OCI-LY1 (cell line): ENCODE measurements at regions not wholly inside any gene's neighbourhood (a gene's known extent, or its start where the extent isn't known, plus 50 kb on each side); places are given as distances from the start of the nearest gene placed in this dataset.

ENCODE experiments used
- H2AFZ ChIP-seq: fragments of 200-600 bp; sonication (generic), shearing (Covaris generic); 2 replicates; pipeline ENCODE4 v1.6.0; 2014; ENCODE audit warnings: antibody characterized with exemption, mild to moderate bottlenecking, low read length
- H3F3A ChIP-seq: fragments of 200-600 bp; sonication (generic), shearing (Covaris generic); 2 replicates; pipeline ENCODE4 v1.6.0; 2014; ENCODE audit warnings: mild to moderate bottlenecking, antibody characterized with exemption, low read length, moderate library complexity; ENCODE audit not compliant: insufficient read depth
- H3K27ac ChIP-seq: fragments of 200-600 bp; sonication (generic); 2 replicates; pipeline ENCODE4 v1.5.1; 2014; ENCODE audit warnings: low read length, mixed run types, mild to moderate bottlenecking, low read depth; ENCODE audit not compliant: poor library complexity, severe bottlenecking
- H3K27me3 ChIP-seq: fragments of 200-600 bp; sonication (generic); 2 replicates; pipeline ENCODE4 v1.6.0; 2014; ENCODE audit warnings: antibody characterized with exemption, mild to moderate bottlenecking, low read length, moderate library complexity; ENCODE audit not compliant: insufficient read depth
- H3K36me3 ChIP-seq: fragments of 200-600 bp; sonication (generic); 2 replicates; pipeline ENCODE4 v1.6.1; 2014; ENCODE audit warnings: mild to moderate bottlenecking, antibody characterized with exemption, low read length, moderate library complexity, mixed read lengths; ENCODE audit not compliant: insufficient read depth
- H3K4me1 ChIP-seq: fragments of 200-600 bp; sonication (generic); 2 replicates; pipeline ENCODE4 v1.5.1; 2014; ENCODE audit warnings: mild to moderate bottlenecking, low read length, moderate library complexity; ENCODE audit not compliant: insufficient read depth, severe bottlenecking
- H3K4me2 ChIP-seq: fragments of 200-600 bp; sonication (generic), shearing (Covaris generic); 2 replicates; pipeline ENCODE4 v1.6.1; 2014; ENCODE audit warnings: low read length
- H3K4me3 ChIP-seq: fragments of 200-600 bp; sonication (generic); 2 replicates; pipeline ENCODE4 v1.5.1; 2014; ENCODE audit warnings: low read length, low read depth, mild to moderate bottlenecking, mixed read lengths; ENCODE audit not compliant: poor library complexity, severe bottlenecking
- H3K79me2 ChIP-seq: fragments of 200-600 bp; shearing (Covaris generic); 2 replicates; pipeline ENCODE4 v1.6.1; 2016; ENCODE audit warnings: mixed run types, low read length, mixed read lengths; ENCODE audit not compliant: insufficient read depth
- H3K9ac ChIP-seq: fragments of 200-600 bp; sonication (generic), shearing (Covaris generic); 2 replicates; pipeline ENCODE4 v1.6.1; 2014; ENCODE audit warnings: mild to moderate bottlenecking, low read length, mixed read lengths
- H3K9me2 ChIP-seq: fragments of 200-600 bp; sonication (generic), shearing (Covaris generic); 2 replicates; pipeline ENCODE4 v1.6.1; 2014; ENCODE audit warnings: low read depth, mild to moderate bottlenecking, low read length, mixed read lengths
- H3K9me3 ChIP-seq: fragments of 200-600 bp; shearing (Covaris generic); 2 replicates; pipeline ENCODE4 v1.6.1; 2014; ENCODE audit warnings: low read length, mixed read lengths
- H4K20me1 ChIP-seq: fragments of 200-600 bp; sonication (generic), shearing (Covaris generic); 2 replicates; pipeline ENCODE4 v1.6.0; 2016; ENCODE audit warnings: mild to moderate bottlenecking, low read length; ENCODE audit not compliant: insufficient read depth
- CTCF ChIP-seq: fragments of 200-600 bp; sonication (generic), shearing (Covaris generic); IDR thresholded peaks from 2 replicates; pipeline ENCODE4 v1.5.1; 2017; ENCODE audit warnings: mild to moderate bottlenecking, antibody characterized with exemption, low read length, moderate library complexity, mixed read lengths
- EZH2 ChIP-seq: fragments of 200-600 bp; sonication (generic), shearing (Covaris generic); IDR thresholded peaks from 2 replicates; pipeline ENCODE4 v1.8.0; 2017; ENCODE audit warnings: borderline replicate concordance, mixed run types, mild to moderate bottlenecking, antibody characterized with exemption, low read length, moderate library complexity, mixed read lengths

- Histone ChIP-seq H3F3A (no peaks in the 10 kb centered on the region), H2AFZ (no peak overlapping the region), H4K20me1 (no peaks in the 10 kb centered on the region), H3K4me1 (no peaks in the 10 kb centered on the region), H3K79me2 (no peaks in the 10 kb centered on the region), H3K4me3 (no peak overlapping the region), H3K27ac (no peak overlapping the region), H3K4me2 (no peak overlapping the region), H3K9me3 (no peaks in the 10 kb centered on the region), H3K9ac (no peak overlapping the region), H3K27me3 (no peaks in the 10 kb centered on the region), H3K9me2 (no peaks in the 10 kb centered on the region), H3K36me3 (no peaks in the 10 kb centered on the region)
- TF ChIP-seq CTCF (no peak), EZH2 (no peak)
These were observed 277.1 kb upstream of the KLF6 start for GRCh38 chr10:4062072-4062471.

GRCh38 chr10:4061441-4061951 lies 276.5 kb upstream of the KLF6 start:
- Histone ChIP-seq H3K4me1 (no peaks in the 10 kb centered on the region), H3K9me3 (no peaks in the 10 kb centered on the region), H3K79me2 (no peaks in the 10 kb centered on the region), H2AFZ (no peak overlapping the region), H3K4me2 (no peak overlapping the region), H3K9me2 (no peaks in the 10 kb centered on the region), H3F3A (no peaks in the 10 kb centered on the region), H3K9ac (no peak overlapping the region), H3K27me3 (no peaks in the 10 kb centered on the region), H3K4me3 (no peak overlapping the region), H3K27ac (no peak overlapping the region), H3K36me3 (no peaks in the 10 kb centered on the region), H4K20me1 (no peaks in the 10 kb centered on the region)
- TF ChIP-seq CTCF (no peak), EZH2 (no peak)

GRCh38 chr10:4059471-4060138 lies 274.6 kb upstream of the KLF6 start:
- Histone ChIP-seq H3K27ac (no peak overlapping the region), H3K4me3 (no peak overlapping the region), H3K9me2 (no peaks in the 10 kb centered on the region), H2AFZ (no peak overlapping the region), H3K36me3 (no peaks in the 10 kb centered on the region), H4K20me1 (no peaks in the 10 kb centered on the region), H3K9me3 (no peaks in the 10 kb centered on the region), H3K9ac (no peak overlapping the region), H3F3A (no peaks in the 10 kb centered on the region), H3K79me2 (no peaks in the 10 kb centered on the region), H3K4me1 (no peaks in the 10 kb centered on the region), H3K4me2 (no peak overlapping the region), H3K27me3 (no peaks in the 10 kb centered on the region)
- TF ChIP-seq CTCF (no peak), EZH2 (no peak)
